ENCODE measurements at regions not wholly inside any gene's neighbourhood (a gene's known extent, or its start where the extent isn't known, plus 50 kb on each side); places are given as distances from the start of the nearest gene placed in this dataset.

GRCh38 chr1:193753038-193753756, 566.8 kb upstream of the B3GALT2 start:
- no peak for DNase-seq

- DNase-seq: no peak
Observed at GRCh38 chr1:193749868-193750267, 563.5 kb upstream of the B3GALT2 start.

GRCh38 chr1:193747579-193747978, 561.2 kb upstream of the B3GALT2 start:
- no peak for DNase-seq

- no peak for DNase-seq
Observed at GRCh38 chr1:193741228-193741627, 554.8 kb upstream of the B3GALT2 start.

- no peak for DNase-seq
Observed at GRCh38 chr1:193740762-193741161, 554.3 kb upstream of the B3GALT2 start.

- no peak for DNase-seq
Observed at GRCh38 chr1:193736507-193736906, 550.1 kb upstream of the B3GALT2 start.

- DNase-seq: no peak
Observed at GRCh38 chr1:193733674-193734073, 547.3 kb upstream of the B3GALT2 start.

- DNase-seq: no peak
Observed at GRCh38 chr1:193730017-193730416, 543.6 kb upstream of the B3GALT2 start.

- DNase-seq: no peak
Observed at GRCh38 chr1:193729429-193729828, 543.0 kb upstream of the B3GALT2 start.

- DNase-seq: no peak
Observed at GRCh38 chr1:193727850-193728249, 541.4 kb upstream of the B3GALT2 start.

- no peak for DNase-seq
Observed at GRCh38 chr1:193726722-193727121, 540.3 kb upstream of the B3GALT2 start.

GRCh38 chr1:193712392-193712791, 526.0 kb upstream of the B3GALT2 start:
- DNase-seq: no peak

- no peak for DNase-seq
Observed at GRCh38 chr1:193709607-193710006, 523.2 kb upstream of the B3GALT2 start.

GRCh38 chr1:193707271-193708021, 521.0 kb upstream of the B3GALT2 start:
- DNase-seq: no peak

- no peak for DNase-seq
Observed at GRCh38 chr1:193706766-193707165, 520.4 kb upstream of the B3GALT2 start.

GRCh38 chr1:193705554-193705981, 519.2 kb upstream of the B3GALT2 start:
- DNase-seq: no peak

GRCh38 chr1:193703655-193704054, 517.2 kb upstream of the B3GALT2 start:
- DNase-seq: no peak

- no peak for DNase-seq
Observed at GRCh38 chr1:193703121-193703520, 516.7 kb upstream of the B3GALT2 start.

- DNase-seq: no peak
Observed at GRCh38 chr1:193701759-193702158, 515.3 kb upstream of the B3GALT2 start.

GRCh38 chr1:193700710-193701355, 514.4 kb upstream of the B3GALT2 start:
- no peak for DNase-seq

- DNase-seq: no peak
Observed at GRCh38 chr1:193699261-193699660, 512.8 kb upstream of the B3GALT2 start.

- DNase-seq: no peak
Observed at GRCh38 chr1:193697776-193698175, 511.4 kb upstream of the B3GALT2 start.

GRCh38 chr1:193697115-193697762, 510.8 kb upstream of the B3GALT2 start:
- DNase-seq: no peak
